ENCODE measurements at regions not wholly inside any gene's neighbourhood (a gene's known extent, or its start where the extent isn't known, plus 50 kb on each side); places are given as distances from the start of the nearest gene placed in this dataset.
A peak's percentile ranks its signal among the peaks of the same experiment; 100 is the strongest.

- H3K4me1 ChIP-seq (ENCODE audit: low read depth) = no peaks in the 10 kb centered on the region
- H3K36me3 ChIP-seq (ENCODE audit: low read depth) = no peaks in the 10 kb centered on the region
- intact Hi-C loops (cut with DNase I, micrococcal nuclease) = no loop called here
- ATAC-seq (no peak), DNase-seq (no peak)
- H3K4me3 ChIP-seq = no peak overlapping the region
- no peaks in the 10 kb centered on the region for H3K9me3 ChIP-seq
- TF ChIP-seq, protein P1, sequence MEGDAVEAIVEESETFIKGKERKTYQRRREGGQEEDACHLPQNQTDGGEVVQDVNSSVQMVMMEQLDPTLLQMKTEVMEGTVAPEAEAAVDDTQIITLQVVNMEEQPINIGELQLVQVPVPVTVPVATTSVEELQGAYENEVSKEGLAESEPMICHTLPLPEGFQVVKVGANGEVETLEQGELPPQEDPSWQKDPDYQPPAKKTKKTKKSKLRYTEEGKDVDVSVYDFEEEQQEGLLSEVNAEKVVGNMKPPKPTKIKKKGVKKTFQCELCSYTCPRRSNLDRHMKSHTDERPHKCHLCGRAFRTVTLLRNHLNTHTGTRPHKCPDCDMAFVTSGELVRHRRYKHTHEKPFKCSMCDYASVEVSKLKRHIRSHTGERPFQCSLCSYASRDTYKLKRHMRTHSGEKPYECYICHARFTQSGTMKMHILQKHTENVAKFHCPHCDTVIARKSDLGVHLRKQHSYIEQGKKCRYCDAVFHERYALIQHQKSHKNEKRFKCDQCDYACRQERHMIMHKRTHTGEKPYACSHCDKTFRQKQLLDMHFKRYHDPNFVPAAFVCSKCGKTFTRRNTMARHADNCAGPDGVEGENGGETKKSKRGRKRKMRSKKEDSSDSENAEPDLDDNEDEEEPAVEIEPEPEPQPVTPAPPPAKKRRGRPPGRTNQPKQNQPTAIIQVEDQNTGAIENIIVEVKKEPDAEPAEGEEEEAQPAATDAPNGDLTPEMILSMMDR (IDR thresholded peaks at IDR 0.05) = no peak
These were observed 197.0 kb upstream of the CBLB start for GRCh38 chr3:106065831-106066230.

DNA sequence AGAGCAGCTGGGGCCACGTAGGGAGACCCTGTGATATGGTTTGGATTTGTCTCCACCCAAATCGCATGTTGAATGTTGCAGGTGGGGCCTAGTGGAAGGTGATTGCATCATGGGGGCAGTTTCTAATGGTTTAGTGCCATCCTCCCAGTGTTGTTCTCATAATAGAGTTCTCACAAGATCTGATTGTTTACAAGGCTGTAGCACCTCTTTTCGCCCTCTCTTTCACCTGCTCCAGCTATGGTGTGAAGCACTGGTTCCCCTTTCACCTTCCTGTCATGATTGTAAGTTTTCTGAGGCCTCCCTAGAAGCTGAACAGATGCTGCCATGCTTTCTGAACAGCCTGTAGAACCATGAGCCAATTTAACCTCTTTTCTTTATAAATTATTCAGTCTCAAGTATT, 198.9 kb upstream of the CBLB start:
- Histone ChIP-seq H3K4me3 (no peak overlapping the region), H3K4me1 (ENCODE audit: low read depth) (no peaks in the 10 kb centered on the region), H3K36me3 (ENCODE audit: low read depth) (no peaks in the 10 kb centered on the region), H3K9me3 (no peaks in the 10 kb centered on the region)
- intact Hi-C loops (cut with DNase I, micrococcal nuclease) = no loop called here
- ATAC-seq (no peak), DNase-seq (no peak)
- TF ChIP-seq, protein P1 (IDR thresholded peaks at IDR 0.05) = no peak

DNA sequence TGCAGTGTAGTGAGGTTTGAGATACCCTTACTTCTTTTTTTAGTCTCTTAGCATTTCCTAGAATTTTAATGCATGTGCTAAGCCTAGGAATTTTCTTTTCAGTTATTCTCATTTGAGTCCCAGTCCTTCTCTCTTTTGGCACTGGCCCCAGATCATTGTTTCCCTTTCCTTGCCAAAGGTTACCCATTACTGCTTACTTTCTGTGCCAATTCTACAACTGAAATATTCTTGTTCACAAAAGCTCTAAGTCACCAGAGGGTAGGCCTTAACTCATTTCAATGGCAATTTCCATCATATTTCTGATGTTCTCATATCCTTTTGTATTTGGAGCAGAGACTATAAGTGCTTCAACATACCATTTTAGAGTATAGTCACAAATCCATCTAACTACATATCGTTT, 199.6 kb upstream of the CBLB start:
- intact Hi-C loops (cut with DNase I, micrococcal nuclease) = no loop called here
- DNase-seq (no peak), ATAC-seq (no peak)
- H3K36me3 ChIP-seq (ENCODE audit: low read depth) = no peaks in the 10 kb centered on the region
- H3K4me1 ChIP-seq (ENCODE audit: low read depth) = no peaks in the 10 kb centered on the region
- no peak overlapping the region for H3K4me3 ChIP-seq
- no peaks in the 10 kb centered on the region for H3K9me3 ChIP-seq
- TF ChIP-seq, protein P1 (IDR thresholded peaks at IDR 0.05) = no peak

GRCh38 chr3:106068795-106069194, 200.0 kb upstream of the CBLB start:
- H3K4me1 ChIP-seq (ENCODE audit: low read depth) = no peaks in the 10 kb centered on the region
- H3K9me3 ChIP-seq = no peaks in the 10 kb centered on the region
- H3K36me3 ChIP-seq (ENCODE audit: low read depth) = no peaks in the 10 kb centered on the region
- ATAC-seq (peak; percentile 24), DNase-seq (no peak)
- H3K4me3 ChIP-seq = no peak overlapping the region
- intact Hi-C loops (cut with DNase I, micrococcal nuclease) = no loop called here
- TF ChIP-seq, protein P1 (IDR thresholded peaks at IDR 0.05) = no peak

- Histone ChIP-seq H3K36me3 (ENCODE audit: low read depth) (no peaks in the 10 kb centered on the region), H3K4me3 (no peak overlapping the region)
- intact Hi-C loops (cut with DNase I, micrococcal nuclease) = no loop called here
These were observed 201.4 kb upstream of the CBLB start for GRCh38 chr3:106070187-106070586.

More at GRCh38 chr3:106070187-106070586, 201.4 kb upstream of the CBLB start:
- H3K9me3 ChIP-seq = no peaks in the 10 kb centered on the region
- ATAC-seq (no peak), DNase-seq (no peak)
- TF ChIP-seq, protein P1 (IDR thresholded peaks at IDR 0.05) = no peak
- no peaks in the 10 kb centered on the region for H3K4me1 ChIP-seq (ENCODE audit: low read depth)

All from mucosa of descending colon (tissue), 3 donors.